ENCODE measurements at regions not wholly inside any gene's neighbourhood (a gene's known extent, or its start where the extent isn't known, plus 50 kb on each side); places are given as distances from the start of the nearest gene placed in this dataset.

- TF ChIP-seq CTCF (conservative IDR thresholded peaks at IDR 0.05; ENCODE audit: low read depth, low read length) = no peak
- TF ChIP-seq POLR2A (IDR thresholded peaks at IDR 0.05; ENCODE audit: low read depth, low read length) = no peak
- TF ChIP-seq RAD21 (IDR thresholded peaks at IDR 0.05; ENCODE audit: low read length) = no peak
- no peak for TF ChIP-seq USF2 (IDR thresholded peaks at IDR 0.05; ENCODE audit: low read depth, low read length)
- no peak for TF ChIP-seq NFE2L2 (IDR thresholded peaks at IDR 0.05; ENCODE audit: low read depth, low read length)
- no peak for TF ChIP-seq SMC3 (IDR thresholded peaks at IDR 0.05; ENCODE audit: low read depth, low read length)
These were observed 615.8 kb upstream of the AGTR1 start for GRCh38 chr3:148081926-148082325.

Measured in IMR-90 (cell line).